ENCODE measurements at regions not wholly inside any gene's neighbourhood (a gene's known extent, or its start where the extent isn't known, plus 50 kb on each side); places are given as distances from the start of the nearest gene placed in this dataset.
A peak's percentile ranks its signal among the peaks of the same experiment; 100 is the strongest.

DNA sequence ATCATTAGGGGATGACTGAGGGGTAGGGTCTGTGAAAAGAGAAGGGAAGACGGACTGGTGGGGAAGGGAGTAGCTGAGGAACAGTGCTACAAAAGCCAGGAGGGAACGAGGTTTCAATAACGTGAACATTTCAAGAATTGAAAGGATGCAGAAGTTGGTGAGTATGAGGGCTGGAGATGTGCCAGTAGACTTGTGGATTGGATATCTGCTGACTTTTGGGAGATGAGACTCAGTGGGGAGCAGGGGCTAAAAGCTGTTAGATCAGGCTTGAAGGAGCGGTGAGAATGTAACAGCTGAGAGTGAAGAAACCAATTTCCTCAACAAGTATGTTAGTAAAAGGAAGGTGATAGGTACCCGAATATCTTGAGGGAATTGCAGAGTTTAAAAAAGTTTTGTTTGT, 65.2 kb downstream of the GTPBP8 start:
- H3K36me3 ChIP-seq: no peaks in the 10 kb centered on the region
- intact Hi-C loops (cut with DNase I): loop anchor here (10.0 kb wide), 1 partner anchor 79 kb away; no protein-coding TSS in a partner anchor

DNA sequence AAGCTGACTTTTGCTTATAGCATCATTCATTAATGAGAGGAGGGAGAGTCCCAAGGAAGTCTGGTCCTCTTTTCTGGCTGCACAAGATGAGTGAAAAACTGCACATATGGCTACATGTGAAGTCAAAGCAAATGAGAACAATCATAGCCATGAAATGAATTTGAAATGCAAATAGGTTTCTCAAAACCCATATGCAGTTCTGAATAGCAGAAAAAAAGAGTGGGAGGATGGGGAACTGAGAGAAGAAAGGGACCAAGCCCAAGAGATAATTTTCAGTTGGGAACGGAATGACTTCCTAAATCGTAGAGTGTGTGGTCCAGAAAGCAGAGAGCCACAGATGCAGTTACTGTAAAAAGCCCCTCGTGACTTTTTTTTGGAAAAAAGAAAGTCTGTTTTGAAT, 66.3 kb downstream of the GTPBP8 start:
- no peaks in the 10 kb centered on the region for H3K9me3 ChIP-seq
- DNase-seq: no peak

More for the DNA sequence above, 65.2 kb downstream of the GTPBP8 start:
- TF ChIP-seq, protein P1, sequence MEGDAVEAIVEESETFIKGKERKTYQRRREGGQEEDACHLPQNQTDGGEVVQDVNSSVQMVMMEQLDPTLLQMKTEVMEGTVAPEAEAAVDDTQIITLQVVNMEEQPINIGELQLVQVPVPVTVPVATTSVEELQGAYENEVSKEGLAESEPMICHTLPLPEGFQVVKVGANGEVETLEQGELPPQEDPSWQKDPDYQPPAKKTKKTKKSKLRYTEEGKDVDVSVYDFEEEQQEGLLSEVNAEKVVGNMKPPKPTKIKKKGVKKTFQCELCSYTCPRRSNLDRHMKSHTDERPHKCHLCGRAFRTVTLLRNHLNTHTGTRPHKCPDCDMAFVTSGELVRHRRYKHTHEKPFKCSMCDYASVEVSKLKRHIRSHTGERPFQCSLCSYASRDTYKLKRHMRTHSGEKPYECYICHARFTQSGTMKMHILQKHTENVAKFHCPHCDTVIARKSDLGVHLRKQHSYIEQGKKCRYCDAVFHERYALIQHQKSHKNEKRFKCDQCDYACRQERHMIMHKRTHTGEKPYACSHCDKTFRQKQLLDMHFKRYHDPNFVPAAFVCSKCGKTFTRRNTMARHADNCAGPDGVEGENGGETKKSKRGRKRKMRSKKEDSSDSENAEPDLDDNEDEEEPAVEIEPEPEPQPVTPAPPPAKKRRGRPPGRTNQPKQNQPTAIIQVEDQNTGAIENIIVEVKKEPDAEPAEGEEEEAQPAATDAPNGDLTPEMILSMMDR (IDR thresholded peaks at IDR 0.05): no peak
- no peaks in the 10 kb centered on the region for H3K9me3 ChIP-seq
- no peak overlapping the region for H3K4me3 ChIP-seq (replicated peaks in 1 of 3)
- peak; percentile 11 to 20 for DNase-seq
- H3K4me1 ChIP-seq: peaks cover 12 to 30% of the 10 kb centered on the region in 2 donors
- WGBS, 2 donors: 42 to 52% methylated on average over 5 of the region's 5 CpGs
- peak overlapping the region in 1 of 3 donors; percentile 26 for H3K27ac ChIP-seq
- H3K27me3 ChIP-seq: no peaks in the 10 kb centered on the region

DNA sequence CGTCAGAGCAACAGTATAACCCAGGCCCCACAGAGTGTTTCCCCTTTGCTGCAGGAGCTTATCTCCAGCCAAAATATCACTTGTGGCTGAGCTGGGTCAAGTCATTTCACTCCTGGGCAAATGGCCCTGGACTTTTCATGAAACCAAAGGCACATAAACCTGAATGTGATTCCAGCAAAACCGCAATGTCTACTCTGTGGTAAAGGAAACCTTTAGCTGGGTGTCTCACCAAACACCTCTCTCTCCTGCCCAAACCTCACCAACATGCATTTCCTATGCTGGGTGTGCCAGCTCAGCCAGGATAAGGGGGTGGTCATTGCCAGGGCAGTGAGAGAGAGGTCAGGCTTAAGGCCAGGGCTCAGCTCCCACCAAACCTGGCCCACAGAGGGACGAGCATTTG, 67.4 kb downstream of the GTPBP8 start:
- no peaks in the 10 kb centered on the region for H3K36me3 ChIP-seq
- TF ChIP-seq, protein P1 (IDR thresholded peaks at IDR 0.05): no peak
- TF ChIP-seq POLR2A (IDR thresholded peaks at IDR 0.05): no peak
- H3K4me1 ChIP-seq: peaks cover 12 to 19% of the 10 kb centered on the region in 2 donors
- intact Hi-C loops (cut with DNase I): loop anchor here (10.0 kb wide), 1 partner anchor 77 kb away; no protein-coding TSS in a partner anchor
- H3K27me3 ChIP-seq: no peaks in the 10 kb centered on the region
- H3K4me3 ChIP-seq (replicated peaks in 1 of 3): no peak overlapping the region
- H3K9me3 ChIP-seq: no peaks in the 10 kb centered on the region
- WGBS, 2 donors: 93 to 94% methylated on average over 3 of the region's 3 CpGs
- no peak for DNase-seq
- no peak overlapping the region for H3K27ac ChIP-seq

More for the DNA sequence above, 66.3 kb downstream of the GTPBP8 start:
- H3K27me3 ChIP-seq: no peaks in the 10 kb centered on the region
- no peaks in the 10 kb centered on the region for H3K36me3 ChIP-seq
- no peak for TF ChIP-seq POLR2A (IDR thresholded peaks at IDR 0.05)
- TF ChIP-seq, protein P1 (IDR thresholded peaks at IDR 0.05): no peak
- WGBS, 2 donors: 65 to 79% methylated on average over 3 of the region's 3 CpGs
- H3K27ac ChIP-seq: no peak overlapping the region
- intact Hi-C loops (cut with DNase I): loop anchor here (10.0 kb wide), 1 partner anchor 78 kb away; no protein-coding TSS in a partner anchor
- H3K4me3 ChIP-seq (replicated peaks in 1 of 3): no peak overlapping the region
- peaks cover 12 to 22% of the 10 kb centered on the region in 2 donors for H3K4me1 ChIP-seq

DNA sequence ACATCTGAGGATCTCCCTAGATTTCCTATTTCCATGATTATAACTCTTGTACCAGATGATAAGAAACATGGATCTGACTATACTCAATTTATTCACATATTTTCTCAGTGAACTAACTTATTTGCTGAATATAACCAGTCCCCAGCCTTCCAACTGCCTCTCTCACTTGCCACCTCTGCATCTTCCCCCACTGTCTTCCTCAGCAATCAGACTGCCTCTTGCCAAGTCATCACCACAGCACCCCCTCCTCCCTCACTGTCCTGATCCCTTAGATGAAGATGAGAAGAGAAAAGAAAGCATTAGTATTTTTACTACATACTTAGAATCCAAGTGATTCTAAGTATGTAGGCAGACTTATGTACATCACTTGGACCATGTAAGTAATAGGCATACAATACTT, 71.9 kb downstream of the GTPBP8 start:
- TF ChIP-seq POLR2A (IDR thresholded peaks at IDR 0.05): no peak
- TF ChIP-seq, protein P1 (IDR thresholded peaks at IDR 0.05): no peak
- no peak for DNase-seq
- Histone ChIP-seq H3K4me1 (no peaks in the 10 kb centered on the region), H3K9me3 (no peaks in the 10 kb centered on the region), H3K27me3 (no peaks in the 10 kb centered on the region), H3K4me3 (replicated peaks in 1 of 3) (no peak overlapping the region), H3K36me3 (no peaks in the 10 kb centered on the region), H3K27ac (no peak overlapping the region)
- intact Hi-C loops (cut with DNase I): no loop called here

DNA sequence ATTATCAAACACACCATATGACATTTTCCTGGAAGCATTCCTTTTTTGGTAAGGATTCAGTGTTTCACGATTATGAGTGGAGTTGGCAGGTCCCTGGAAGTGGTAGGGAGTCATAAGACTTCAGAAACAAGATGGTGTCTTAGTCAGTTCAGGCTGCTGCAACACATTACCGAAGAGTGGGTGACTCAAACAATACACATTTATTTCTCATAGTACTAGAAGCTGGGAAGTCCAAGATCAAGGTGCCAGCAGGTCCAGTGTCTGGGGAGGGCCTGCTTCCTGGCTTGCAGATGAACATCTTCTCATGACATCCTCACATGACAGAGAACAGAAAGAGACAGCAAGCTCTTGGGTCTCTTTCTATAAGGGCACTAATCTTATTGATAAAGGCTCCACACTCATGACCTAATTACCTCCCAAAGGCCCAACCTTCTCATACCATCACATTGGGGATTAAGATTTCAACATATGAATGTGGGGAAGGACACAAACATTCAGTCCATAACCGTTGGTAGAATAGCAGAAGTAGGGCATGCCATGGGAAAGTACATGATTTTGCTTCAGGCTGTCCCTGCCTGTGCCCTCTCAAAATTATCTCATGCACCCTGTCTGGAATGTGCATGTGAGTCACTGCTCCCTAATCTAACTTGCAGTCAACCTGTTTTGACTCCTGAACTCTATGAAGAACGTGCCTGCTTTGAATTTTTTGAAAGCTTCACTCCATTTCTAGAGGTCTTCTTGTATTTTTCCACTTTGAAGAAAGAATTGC, 72.5 kb downstream of the GTPBP8 start:
- TF ChIP-seq POLR2A (IDR thresholded peaks at IDR 0.05): no peak
- TF ChIP-seq, protein P1 (IDR thresholded peaks at IDR 0.05): no peak
- no peak for DNase-seq
- H3K9me3 ChIP-seq: no peaks in the 10 kb centered on the region
- no peak overlapping the region for H3K27ac ChIP-seq
- H3K36me3 ChIP-seq: no peaks in the 10 kb centered on the region
- H3K27me3 ChIP-seq: no peaks in the 10 kb centered on the region
- 85 to 90% methylated on average over 4 of the region's 4 CpGs for WGBS, 2 donors
- intact Hi-C loops (cut with DNase I): no loop called here
- H3K4me1 ChIP-seq: no peaks in the 10 kb centered on the region
- H3K4me3 ChIP-seq (replicated peaks in 1 of 3): no peak overlapping the region

Measured in thyroid gland (tissue), 4 donors.